ENCODE measurements at regions not wholly inside any gene's neighbourhood (a gene's known extent, or its start where the extent isn't known, plus 50 kb on each side); places are given as distances from the start of the nearest gene placed in this dataset.

DNA sequence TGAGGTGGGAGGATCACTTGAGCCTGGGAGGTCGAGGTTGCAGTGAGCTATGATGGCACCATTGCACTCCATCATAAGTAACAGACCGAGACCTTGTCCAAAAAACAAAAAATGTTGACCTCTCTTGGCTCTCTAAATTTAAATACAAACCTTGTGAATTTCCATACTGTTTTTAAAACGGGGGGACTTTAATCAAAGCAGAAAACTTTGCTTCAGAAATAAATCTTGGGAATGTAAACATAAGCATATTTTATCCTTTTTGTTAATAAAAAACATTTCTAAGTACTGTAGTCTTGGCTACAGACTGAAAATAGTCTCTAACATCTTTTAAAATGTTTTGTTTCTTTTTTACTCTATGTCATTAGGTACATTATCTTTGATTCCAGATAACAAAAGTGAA lies 130.7 kb upstream of the RASSF8 start:
- TF ChIP-seq, protein P1, sequence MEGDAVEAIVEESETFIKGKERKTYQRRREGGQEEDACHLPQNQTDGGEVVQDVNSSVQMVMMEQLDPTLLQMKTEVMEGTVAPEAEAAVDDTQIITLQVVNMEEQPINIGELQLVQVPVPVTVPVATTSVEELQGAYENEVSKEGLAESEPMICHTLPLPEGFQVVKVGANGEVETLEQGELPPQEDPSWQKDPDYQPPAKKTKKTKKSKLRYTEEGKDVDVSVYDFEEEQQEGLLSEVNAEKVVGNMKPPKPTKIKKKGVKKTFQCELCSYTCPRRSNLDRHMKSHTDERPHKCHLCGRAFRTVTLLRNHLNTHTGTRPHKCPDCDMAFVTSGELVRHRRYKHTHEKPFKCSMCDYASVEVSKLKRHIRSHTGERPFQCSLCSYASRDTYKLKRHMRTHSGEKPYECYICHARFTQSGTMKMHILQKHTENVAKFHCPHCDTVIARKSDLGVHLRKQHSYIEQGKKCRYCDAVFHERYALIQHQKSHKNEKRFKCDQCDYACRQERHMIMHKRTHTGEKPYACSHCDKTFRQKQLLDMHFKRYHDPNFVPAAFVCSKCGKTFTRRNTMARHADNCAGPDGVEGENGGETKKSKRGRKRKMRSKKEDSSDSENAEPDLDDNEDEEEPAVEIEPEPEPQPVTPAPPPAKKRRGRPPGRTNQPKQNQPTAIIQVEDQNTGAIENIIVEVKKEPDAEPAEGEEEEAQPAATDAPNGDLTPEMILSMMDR (IDR thresholded peaks at IDR 0.05) = no peak
- TF ChIP-seq POLR2A (IDR thresholded peaks at IDR 0.05) = no peak
